Liver (tissue), 7 donors: ENCODE measurements at regions not wholly inside any gene's neighbourhood (a gene's known extent, or its start where the extent isn't known, plus 50 kb on each side); places are given as distances from the start of the nearest gene placed in this dataset.

ENCODE experiments used
- DNase-seq: peaks from one replicate; pipeline ENCODE4 v3.0.0-alpha.2; 2017; ENCODE audit warnings: low spot score
- H3K27ac ChIP-seq, 2 donors: one replicate each; pipeline ENCODE4 v1.7.0; 2013; ENCODE audit warnings: inconsistent platforms in 2 of 2, low read length in 2 of 2, control low read depth in 1 of 2, low read depth in 1 of 2, mild to moderate bottlenecking in 1 of 2
- H3K27me3 ChIP-seq, 4 donors: one replicate each; pipeline versions ENCODE4 v1.6.1 to v1.7.0; 2013; ENCODE audit warnings: low read length in 3 of 4, inconsistent platforms in 1 of 4, mild to moderate bottlenecking in 1 of 4, moderate library complexity in 1 of 4; ENCODE audit not compliant: control insufficient read depth in 4 of 4, insufficient read depth in 4 of 4
- H3K36me3 ChIP-seq, 4 donors: one replicate each; pipeline versions ENCODE4 v1.6.1 to v1.7.0; 2013; ENCODE audit warnings: low read length in 3 of 4, mild to moderate bottlenecking in 3 of 4, low read depth in 1 of 4, moderate library complexity in 1 of 4; ENCODE audit not compliant: control insufficient read depth in 4 of 4, insufficient read depth in 3 of 4
- H3K4me1 ChIP-seq, 4 donors: one replicate each; pipeline versions ENCODE4 v1.6.1 to v1.7.0; 2013; ENCODE audit warnings: low read length in 3 of 4, mild to moderate bottlenecking in 3 of 4, moderate library complexity in 1 of 4; ENCODE audit not compliant: control insufficient read depth in 4 of 4, insufficient read depth in 4 of 4
- H3K4me3 ChIP-seq, 3 donors: one replicate each; pipeline versions ENCODE4 v1.6.1 to v1.7.0; 2013; ENCODE audit warnings: low read length in 3 of 3, control low read depth in 1 of 3, low read depth in 1 of 3, mild to moderate bottlenecking in 1 of 3
- H3K9ac ChIP-seq, 2 donors: one replicate each; pipeline ENCODE4 v1.7.0; 2013; ENCODE audit warnings: low read length in 2 of 2, mild to moderate bottlenecking in 2 of 2, moderate library complexity in 2 of 2, control low read depth in 1 of 2, low read depth in 1 of 2
- H3K9me3 ChIP-seq, 4 donors: one replicate each; pipeline versions ENCODE4 v1.6.1 to v1.7.0; 2013; ENCODE audit warnings: low read length in 3 of 4; ENCODE audit not compliant: control insufficient read depth in 4 of 4
- ATF3 ChIP-seq: IDR thresholded peaks from 2 replicates; pipeline ENCODE4 v1.6.1; 2016; ENCODE audit warnings: antibody characterized with exemption
- FOXA1 ChIP-seq: IDR thresholded peaks from 2 replicates; pipeline ENCODE4 v1.6.1; 2016; ENCODE audit warnings: antibody characterized with exemption
- FOXA2 ChIP-seq: IDR thresholded peaks from 2 replicates; pipeline ENCODE4 v1.6.1; 2016; ENCODE audit warnings: antibody characterized with exemption
- GABPA ChIP-seq, 2 donors: IDR thresholded peaks in 1 of 2; conservative IDR thresholded peaks in 1 of 2; 2 replicates each; pipeline ENCODE4 v1.6.1; 2016; ENCODE audit warnings: antibody characterized with exemption in 2 of 2, mild to moderate bottlenecking in 1 of 2, moderate library complexity in 1 of 2
- HNF4G ChIP-seq: IDR thresholded peaks from 2 replicates; pipeline ENCODE4 v1.6.1; 2016; ENCODE audit warnings: antibody characterized with exemption
- JUND ChIP-seq, 2 donors: IDR thresholded peaks; 2 replicates each; pipeline ENCODE4 v1.6.1; 2016; ENCODE audit warnings: antibody characterized with exemption in 2 of 2
- MAX ChIP-seq: IDR thresholded peaks from 2 replicates; pipeline ENCODE4 v1.6.1; 2016; ENCODE audit warnings: antibody characterized with exemption
- NR2F2 ChIP-seq: IDR thresholded peaks from 2 replicates; pipeline ENCODE4 v1.6.1; 2016; ENCODE audit warnings: antibody characterized with exemption
- RAD21 ChIP-seq, 2 donors: IDR thresholded peaks; 2 replicates each; pipeline ENCODE4 v1.6.1; 2016; ENCODE audit warnings: antibody characterized with exemption in 2 of 2, mild to moderate bottlenecking in 2 of 2
- REST ChIP-seq: IDR thresholded peaks from 2 replicates; pipeline ENCODE4 v1.6.1; 2016; ENCODE audit warnings: antibody characterized with exemption, mild to moderate bottlenecking
- RXRA ChIP-seq, 2 donors: IDR thresholded peaks; 2 replicates each; pipeline ENCODE4 v1.6.1; 2017 to 2018; ENCODE audit warnings: antibody characterized with exemption in 2 of 2, mild to moderate bottlenecking in 1 of 2
- TAF1 ChIP-seq: conservative IDR thresholded peaks from 2 replicates; pipeline ENCODE4 v1.6.1; 2016; ENCODE audit warnings: antibody characterized with exemption, mild to moderate bottlenecking
- YY1 ChIP-seq: IDR thresholded peaks from 2 replicates; pipeline ENCODE4 v1.6.1; 2016; ENCODE audit warnings: antibody characterized with exemption, mild to moderate bottlenecking
- ZBTB33 ChIP-seq: IDR thresholded peaks from 2 replicates; pipeline ENCODE4 v1.6.1; 2016; ENCODE audit warnings: antibody characterized with exemption
- WGBS: extraction: QIAGEN DNeasy Blood & Tissue Kit; methylation state at CpG from one replicate; pipeline ENCODE4 v1.1.7; 2013; 5-methylcytosine and 5-hydroxymethylcytosine counted together
- donor health status: healthy.
- donor health status: healthy.
- donor health status: healthy.
- donor health status: healthy.

- H3K9ac ChIP-seq, result no peak overlapping the region
- 80% methylated on average over 42 of the region's 42 CpGs for WGBS
- TF ChIP-seq GABPA (IDR thresholded peaks at IDR 0.05 in 1 of 2, conservative IDR thresholded peaks at IDR 0.05 in 1 of 2) (no peak), HNF4G (no peak), RAD21 (IDR thresholded peaks at IDR 0.05) (no peak), RXRA (IDR thresholded peaks at IDR 0.05) (no peak), REST (no peak), FOXA2 (no peak), YY1 (no peak)
- H3K4me1 ChIP-seq, result no peaks in the 10 kb centered on the region
- no peak overlapping the region for H3K27ac ChIP-seq
- no peak for DNase-seq
- no peak overlapping the region for H3K4me3 ChIP-seq
- no peaks in the 10 kb centered on the region for H3K9me3 ChIP-seq
- H3K27me3 ChIP-seq, result peaks cover 0 to 4% (median 0%) of the 10 kb centered on the region in 4 donors
- H3K36me3 ChIP-seq, result no peaks in the 10 kb centered on the region
Observed at GRCh38 chr1:2928366-2929325, 92.6 kb upstream of the ACTRT2 start.

- TF ChIP-seq REST (no peak), JUND (IDR thresholded peaks at IDR 0.05) (no peak), NR2F2 (no peak), ZBTB33 (no peak), ATF3 (no peak), MAX (no peak), TAF1 (no peak), FOXA1 (no peak), RXRA (IDR thresholded peaks at IDR 0.05) (no peak)
- WGBS, result 82% methylated on average over 5 of the region's 5 CpGs
- no peak overlapping the region for H3K9ac ChIP-seq
- H3K9me3 ChIP-seq, result no peaks in the 10 kb centered on the region
- no peak for DNase-seq
- no peaks in the 10 kb centered on the region for H3K4me1 ChIP-seq
- no peaks in the 10 kb centered on the region for H3K36me3 ChIP-seq
- H3K27me3 ChIP-seq, result peaks cover 0 to 4% (median 0%) of the 10 kb centered on the region in 4 donors
- H3K27ac ChIP-seq, result no peak overlapping the region
- no peak overlapping the region for H3K4me3 ChIP-seq
Observed at GRCh38 chr1:2929335-2929734, 91.9 kb upstream of the ACTRT2 start.
